Brain microvascular endothelial cell (primary cell): ENCODE measurements at regions not wholly inside any gene's neighbourhood (a gene's known extent, or its start where the extent isn't known, plus 50 kb on each side); places are given as distances from the start of the nearest gene placed in this dataset.

Experiments used
- DNase-seq: peaks from one replicate; pipeline ENCODE4 v3.0.0-alpha.2; 2020
- H3K27ac ChIP-seq: fragments of 250-450 bp; sonication (Bioruptor Pico); 2 replicates; pipeline ENCODE4 v1.5.1; 2020; ENCODE audit warnings: mild to moderate bottlenecking, moderate library complexity
- H3K27me3 ChIP-seq: fragments of 250-450 bp; sonication (Bioruptor Pico); replicated peaks from 2 replicates; pipeline ENCODE4 v1.5.1; 2020; ENCODE audit warnings: mild to moderate bottlenecking
- H3K36me3 ChIP-seq: fragments of 250-450 bp; sonication (Bioruptor Pico); replicated peaks from 2 replicates; pipeline ENCODE4 v1.5.1; 2020; ENCODE audit warnings: mild to moderate bottlenecking
- H3K4me3 ChIP-seq: 2 replicates; pipeline ENCODE4 v1.5.1; 2011; ENCODE audit warnings: low read depth, mild to moderate bottlenecking, control low read depth, low read length, moderate library complexity
- in situ Hi-C: cut with HindIII; loops from 2 replicates; pipeline ENCODE4 v1.10.0; 2017; ENCODE audit warnings: low sequenced_read_pairs, low pct_ligation_motif_present
- TF ChIP-seq, protein P1 (sequence below): IDR thresholded peaks from 2 replicates; pipeline ENCODE4 v1.5.1; 2011; ENCODE audit warnings: low read depth, mild to moderate bottlenecking, moderate library complexity, low read length, control low read depth, inconsistent platforms; ENCODE audit errors: missing control alignments

DNA sequence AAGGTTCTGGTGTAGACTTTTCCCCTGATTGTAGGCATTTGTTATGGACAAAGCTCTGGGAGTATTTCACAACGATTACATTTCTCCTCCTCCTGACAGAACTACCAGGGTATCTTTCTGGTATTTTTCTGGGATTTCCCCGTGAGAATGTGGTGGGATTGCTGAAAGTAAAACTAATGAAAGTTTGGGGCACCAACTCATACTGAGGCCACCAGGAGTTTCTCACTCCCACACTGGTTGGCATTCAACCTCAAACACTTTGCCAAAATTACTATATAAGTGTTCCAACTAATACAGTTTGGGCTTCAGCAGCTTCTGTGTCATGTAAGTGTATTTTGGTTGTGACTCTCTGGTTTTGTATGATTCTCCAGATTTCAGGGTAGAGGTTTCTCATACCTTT, 855.1 kb downstream of the GLUD2 start:
- TF ChIP-seq, protein P1, sequence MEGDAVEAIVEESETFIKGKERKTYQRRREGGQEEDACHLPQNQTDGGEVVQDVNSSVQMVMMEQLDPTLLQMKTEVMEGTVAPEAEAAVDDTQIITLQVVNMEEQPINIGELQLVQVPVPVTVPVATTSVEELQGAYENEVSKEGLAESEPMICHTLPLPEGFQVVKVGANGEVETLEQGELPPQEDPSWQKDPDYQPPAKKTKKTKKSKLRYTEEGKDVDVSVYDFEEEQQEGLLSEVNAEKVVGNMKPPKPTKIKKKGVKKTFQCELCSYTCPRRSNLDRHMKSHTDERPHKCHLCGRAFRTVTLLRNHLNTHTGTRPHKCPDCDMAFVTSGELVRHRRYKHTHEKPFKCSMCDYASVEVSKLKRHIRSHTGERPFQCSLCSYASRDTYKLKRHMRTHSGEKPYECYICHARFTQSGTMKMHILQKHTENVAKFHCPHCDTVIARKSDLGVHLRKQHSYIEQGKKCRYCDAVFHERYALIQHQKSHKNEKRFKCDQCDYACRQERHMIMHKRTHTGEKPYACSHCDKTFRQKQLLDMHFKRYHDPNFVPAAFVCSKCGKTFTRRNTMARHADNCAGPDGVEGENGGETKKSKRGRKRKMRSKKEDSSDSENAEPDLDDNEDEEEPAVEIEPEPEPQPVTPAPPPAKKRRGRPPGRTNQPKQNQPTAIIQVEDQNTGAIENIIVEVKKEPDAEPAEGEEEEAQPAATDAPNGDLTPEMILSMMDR, result no peak
- no peaks in the 10 kb centered on the region for H3K27me3 ChIP-seq
- no peak for DNase-seq
- H3K36me3 ChIP-seq, result no peaks in the 10 kb centered on the region
- in situ Hi-C loops, result no loop called here
- H3K4me3 ChIP-seq, result no peak overlapping the region
- no peak overlapping the region for H3K27ac ChIP-seq

DNA sequence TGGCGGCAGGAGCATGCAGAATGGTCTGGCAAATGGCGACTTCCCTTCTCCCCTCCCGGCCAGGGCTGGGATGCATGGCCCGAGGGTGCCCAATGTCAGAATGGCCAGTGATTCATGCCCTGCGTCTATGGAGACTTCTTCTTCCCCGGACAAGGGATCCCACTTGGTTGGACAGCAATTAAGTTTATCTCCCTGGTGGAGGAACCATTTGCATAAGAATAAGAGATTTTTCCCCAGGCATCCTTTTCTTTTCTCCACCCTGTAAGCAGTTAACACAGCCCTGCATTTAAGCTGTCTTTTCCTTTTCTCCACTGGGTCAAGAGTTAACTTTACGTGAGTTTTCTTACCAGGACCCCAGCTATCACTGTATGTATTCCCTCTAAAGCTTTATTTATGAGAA, 856.6 kb downstream of the GLUD2 start:
- no peaks in the 10 kb centered on the region for H3K27me3 ChIP-seq
- DNase-seq, result no peak
- H3K27ac ChIP-seq, result no peak overlapping the region
- in situ Hi-C loops, result no loop called here
- TF ChIP-seq, protein P1, result no peak
- H3K36me3 ChIP-seq, result no peaks in the 10 kb centered on the region
- H3K4me3 ChIP-seq, result no peak overlapping the region

DNA sequence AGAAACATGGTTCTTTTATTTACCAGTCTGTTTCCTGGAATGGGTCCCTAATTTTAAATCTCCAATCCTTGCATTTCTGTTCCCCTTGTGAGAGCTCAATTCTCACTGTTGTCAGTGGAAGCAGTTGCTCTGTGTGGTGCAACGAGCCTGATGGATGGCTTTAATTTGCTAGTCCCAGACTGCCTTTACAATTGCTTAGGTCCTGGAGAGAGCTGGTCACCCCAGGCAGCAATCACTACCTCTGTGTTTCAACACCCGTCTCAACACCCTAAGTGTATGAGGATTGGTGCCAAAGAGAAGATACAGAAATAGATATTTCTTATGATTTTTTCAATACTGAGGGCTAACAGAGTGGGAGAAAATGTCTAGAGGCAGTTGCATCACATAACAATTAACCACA, 873.8 kb downstream of the GLUD2 start:
- H3K27ac ChIP-seq, result no peak overlapping the region
- H3K36me3 ChIP-seq, result no peaks in the 10 kb centered on the region
- in situ Hi-C loops, result no loop called here
- TF ChIP-seq, protein P1, result no peak
- no peak overlapping the region for H3K4me3 ChIP-seq
- no peak for DNase-seq
- H3K27me3 ChIP-seq, result no peaks in the 10 kb centered on the region

DNA sequence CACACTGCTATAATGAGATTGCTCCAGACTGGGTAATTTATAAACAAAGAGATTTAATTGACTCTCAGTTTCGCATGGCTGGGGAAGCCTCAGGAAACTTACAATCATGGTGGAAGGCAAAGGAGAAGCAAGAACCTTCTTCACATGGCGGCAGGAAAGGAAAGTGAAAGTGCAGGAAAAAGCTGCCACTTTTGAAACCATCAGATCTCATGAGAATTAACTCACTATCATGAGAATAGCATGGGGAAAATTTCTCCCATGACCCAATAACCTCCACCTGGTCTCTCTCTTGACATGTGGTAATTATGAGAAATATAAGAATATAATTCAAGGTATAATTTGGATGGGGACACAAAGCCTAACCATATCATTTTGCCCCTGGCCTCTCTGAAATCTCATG, 884.2 kb downstream of the GLUD2 start:
- H3K4me3 ChIP-seq, result no peak overlapping the region

DNA sequence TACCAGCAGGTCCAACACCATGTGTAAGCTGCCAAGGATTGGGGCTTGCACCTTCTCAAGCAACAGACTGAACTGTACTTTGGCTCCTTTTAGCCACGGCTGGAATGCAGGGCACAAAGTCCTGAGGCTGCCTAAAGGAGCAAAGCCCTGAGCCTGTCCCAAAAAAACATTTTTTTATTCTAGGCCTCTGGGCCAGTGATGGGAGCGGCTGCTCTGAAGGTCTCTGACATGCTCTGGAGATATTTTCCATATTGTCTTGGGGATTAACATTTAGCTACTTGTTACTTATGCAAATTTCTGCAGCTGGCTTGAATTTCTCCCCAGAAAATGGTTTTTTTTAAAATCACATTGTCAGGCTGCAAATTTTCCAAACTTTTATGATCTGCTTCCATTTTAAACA, 885.3 kb downstream of the GLUD2 start:
- TF ChIP-seq, protein P1, result no peak
- H3K27ac ChIP-seq, result no peak overlapping the region
- in situ Hi-C loops, result no loop called here
- H3K36me3 ChIP-seq, result no peaks in the 10 kb centered on the region
- H3K4me3 ChIP-seq, result no peak overlapping the region
- H3K27me3 ChIP-seq, result no peaks in the 10 kb centered on the region
- no peak for DNase-seq

More for the DNA sequence above, 884.2 kb downstream of the GLUD2 start:
- no peaks in the 10 kb centered on the region for H3K36me3 ChIP-seq
- H3K27ac ChIP-seq, result no peak overlapping the region
- TF ChIP-seq, protein P1, result no peak
- in situ Hi-C loops, result no loop called here
- no peaks in the 10 kb centered on the region for H3K27me3 ChIP-seq
- no peak for DNase-seq

DNA sequence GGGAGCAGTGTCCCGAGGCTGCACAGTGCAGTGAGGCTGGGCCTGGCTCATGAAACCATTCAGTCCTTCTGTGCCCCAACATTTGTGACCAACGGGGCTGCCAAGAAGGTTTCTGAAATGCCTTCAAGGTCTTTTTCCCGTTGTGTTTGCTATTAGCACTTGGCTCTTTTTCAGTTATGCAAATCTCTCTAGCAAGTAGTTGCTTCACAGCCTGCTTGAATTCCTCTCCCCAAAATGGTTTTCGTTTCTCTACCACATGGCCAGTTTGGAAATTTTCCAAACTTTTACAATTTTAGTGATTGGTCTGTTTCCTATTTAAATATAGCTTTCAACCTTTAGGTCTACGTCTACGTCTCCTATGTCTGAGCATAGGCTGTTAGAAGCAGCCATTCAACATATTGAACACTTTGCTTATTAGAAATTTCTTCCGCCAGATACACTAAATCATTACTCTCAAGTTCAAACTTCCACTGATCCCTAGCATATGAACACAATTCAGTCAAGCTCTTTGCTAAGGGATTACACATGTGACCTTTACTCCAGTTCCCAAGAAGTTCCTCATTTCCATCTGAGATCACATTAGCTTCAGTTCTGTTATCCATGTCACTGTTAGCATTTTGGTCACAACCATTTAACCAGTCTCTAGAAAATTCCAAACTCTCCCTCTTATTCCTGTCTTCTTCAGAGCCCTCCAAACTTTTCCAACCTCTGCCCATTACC, 901.8 kb downstream of the GLUD2 start:
- no peak overlapping the region for H3K27ac ChIP-seq
- DNase-seq, result no peak
- TF ChIP-seq, protein P1, result no peak
- H3K27me3 ChIP-seq, result no peaks in the 10 kb centered on the region
- H3K36me3 ChIP-seq, result no peaks in the 10 kb centered on the region
- H3K4me3 ChIP-seq, result no peak overlapping the region
- in situ Hi-C loops, result no loop called here
